GM18867 (cell line): ENCODE measurements at regions not wholly inside any gene's neighbourhood (a gene's known extent, or its start where the extent isn't known, plus 50 kb on each side); places are given as distances from the start of the nearest gene placed in this dataset.

Source experiments
- ATAC-seq: cut with Tn5 transposase; IDR thresholded peaks from one replicate; pipeline ENCODE4 v1.9.1; 2021; ENCODE audit warnings: mild to moderate bottlenecking, moderate library complexity; ENCODE audit not compliant: unreplicated experiment

- no peak for ATAC-seq
These were observed 97.0 kb upstream of the JAG1 start for GRCh38 chr20:10770753-10771152.

GRCh38 chr20:10771435-10772140, 97.8 kb upstream of the JAG1 start:
- ATAC-seq: no peak

- no peak for ATAC-seq
These were observed 100.7 kb upstream of the JAG1 start for GRCh38 chr20:10774357-10774943.

DNA sequence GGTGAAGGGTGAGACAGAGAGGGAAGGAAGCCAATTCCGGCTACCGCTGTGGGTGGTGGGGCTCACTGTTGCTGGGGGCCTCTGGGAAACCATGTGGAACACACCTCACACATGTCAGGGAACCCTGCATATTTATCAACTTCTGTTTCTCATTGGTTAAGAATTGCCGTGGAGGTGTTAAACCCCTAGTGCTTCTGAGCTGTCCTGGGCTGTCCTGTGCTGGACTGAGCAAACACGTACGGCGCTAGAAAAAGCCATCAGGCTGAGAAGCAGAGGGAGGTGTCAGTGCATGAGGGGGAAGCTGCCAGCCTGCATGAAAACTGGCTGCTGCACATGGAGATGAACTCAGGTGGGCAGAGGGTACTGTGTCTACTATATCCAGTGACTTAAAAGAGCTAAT, 103.9 kb upstream of the JAG1 start:
- ATAC-seq: no peak

GRCh38 chr20:10779911-10780310, 106.1 kb upstream of the JAG1 start:
- no peak for ATAC-seq

GRCh38 chr20:10780901-10781300, 107.1 kb upstream of the JAG1 start:
- no peak for ATAC-seq

- ATAC-seq: no peak
These were observed 107.7 kb upstream of the JAG1 start for GRCh38 chr20:10781526-10781925.

DNA sequence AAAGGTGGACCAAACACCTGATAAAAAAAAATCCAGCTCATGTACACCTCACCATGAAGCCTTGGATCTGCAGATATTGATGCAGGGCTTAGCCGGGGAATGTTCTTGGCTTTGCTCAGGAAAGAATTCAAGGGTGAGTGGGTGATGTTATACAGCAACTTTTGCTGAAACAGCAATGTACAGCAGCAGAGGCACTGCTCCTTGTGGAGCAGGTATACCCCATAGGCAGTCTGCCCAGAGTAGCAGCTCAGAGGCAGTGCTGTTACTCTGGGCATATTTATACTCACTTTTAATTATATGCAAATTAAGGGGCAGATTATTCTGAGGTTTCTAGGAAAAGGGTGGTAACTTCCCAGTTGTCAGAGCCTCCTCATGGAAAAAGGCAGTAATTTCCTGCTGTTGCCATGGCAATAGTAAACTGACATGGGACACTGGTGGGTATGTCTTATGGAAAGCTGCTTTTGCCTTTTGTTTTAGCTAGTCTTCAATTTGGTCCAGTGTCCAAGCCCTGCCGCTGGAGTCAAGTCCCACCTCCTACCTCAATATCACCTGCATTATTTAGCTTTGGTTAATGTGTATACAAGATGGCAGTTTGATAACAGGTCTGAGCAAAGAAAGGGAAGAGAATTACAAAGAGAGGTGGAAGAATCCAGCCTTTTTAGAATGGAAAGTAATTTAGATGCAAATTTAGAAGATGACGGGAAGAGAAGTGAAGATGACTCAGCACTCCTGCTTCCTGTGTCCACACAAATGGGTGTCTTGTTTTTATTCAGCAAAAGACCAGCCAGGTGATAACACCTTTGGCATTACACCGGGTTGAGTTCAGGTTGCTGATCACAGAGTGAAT, 110.1 kb upstream of the JAG1 start:
- ATAC-seq: no peak

GRCh38 chr20:10784554-10785183, 110.9 kb upstream of the JAG1 start:
- ATAC-seq: no peak

DNA sequence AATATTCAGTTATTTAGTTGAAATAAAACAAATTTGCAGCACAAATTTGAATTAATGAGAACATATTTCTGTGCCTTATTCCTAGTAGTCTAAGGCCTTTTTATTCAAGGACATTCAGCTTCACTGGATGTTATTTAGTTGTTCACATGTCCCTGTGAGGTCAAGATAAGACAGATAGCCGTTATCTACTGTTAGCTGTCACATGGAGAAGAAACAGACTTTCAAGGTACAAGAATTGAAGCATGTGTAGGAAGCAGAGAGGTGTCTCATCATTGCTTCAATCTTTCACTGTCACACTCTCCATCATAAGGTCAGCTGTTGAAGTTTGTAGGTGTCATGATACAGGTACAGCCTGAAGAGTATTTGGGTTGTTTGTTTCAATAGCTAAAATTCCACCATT, 112.9 kb upstream of the JAG1 start:
- ATAC-seq: no peak

- no peak for ATAC-seq
These were observed 114.3 kb upstream of the JAG1 start for GRCh38 chr20:10788055-10788454.

DNA sequence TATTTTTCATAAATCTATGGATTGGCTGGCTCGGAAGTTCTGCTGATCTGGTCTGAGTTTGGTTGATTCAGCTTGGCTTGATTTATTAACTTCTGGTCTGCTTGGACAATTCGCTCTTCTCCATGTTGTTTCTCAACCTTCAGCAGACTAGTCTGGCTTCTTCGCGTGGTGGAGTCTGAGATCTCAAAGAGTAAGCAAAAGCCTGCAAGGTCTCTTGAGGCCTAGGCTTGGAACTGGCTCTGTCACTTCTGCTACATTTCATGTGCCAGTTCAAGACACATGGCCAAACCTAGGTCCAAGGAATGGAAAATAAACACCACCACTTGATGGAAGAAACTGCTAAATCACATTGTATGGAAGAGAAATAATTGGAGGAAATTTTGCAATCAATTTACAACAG, 115.1 kb upstream of the JAG1 start:
- no peak for ATAC-seq

DNA sequence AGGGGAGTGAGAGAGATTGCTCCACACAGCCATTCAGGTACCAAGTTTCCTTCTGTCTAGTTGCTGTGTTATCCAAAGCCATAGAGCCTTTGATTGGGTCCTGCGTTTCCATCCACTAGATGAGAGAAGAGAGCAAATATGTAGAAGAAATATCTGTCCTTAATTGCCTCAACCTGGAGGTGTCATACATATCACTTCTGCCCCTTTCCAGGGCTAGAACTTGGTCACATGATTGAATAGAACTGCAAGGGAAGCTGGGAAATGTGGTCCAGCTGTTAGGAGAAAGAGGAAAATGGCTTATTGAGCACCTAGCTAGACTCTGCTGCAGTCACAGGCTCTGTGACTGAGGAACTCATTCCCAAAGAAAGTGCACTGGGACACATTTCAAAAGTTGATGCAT, 115.6 kb upstream of the JAG1 start:
- no peak for ATAC-seq

- ATAC-seq: no peak
These were observed 116.2 kb upstream of the JAG1 start for GRCh38 chr20:10790013-10790412.

GRCh38 chr20:10792291-10792690, 118.5 kb upstream of the JAG1 start:
- ATAC-seq: no peak

DNA sequence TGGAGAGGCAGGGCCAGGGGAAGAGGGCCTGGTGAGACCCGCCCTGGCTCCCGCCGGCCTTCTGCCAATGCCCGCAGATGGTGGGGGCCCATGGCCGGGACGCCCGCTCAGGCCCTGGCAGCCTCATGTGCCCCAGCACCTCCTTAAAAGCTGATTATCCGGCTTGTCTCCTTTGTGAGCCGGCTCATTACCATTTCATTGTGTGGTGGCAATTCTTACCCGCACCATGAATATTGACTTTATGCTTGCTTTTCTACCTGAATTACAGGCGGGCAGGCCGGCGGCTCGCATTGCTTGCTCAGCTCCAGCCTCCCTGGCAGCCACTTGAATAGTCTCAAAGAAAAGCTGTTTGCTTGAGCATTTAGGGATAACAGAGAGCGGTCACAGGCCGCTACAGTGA, 120.0 kb upstream of the JAG1 start:
- no peak for ATAC-seq

- no peak for ATAC-seq
These were observed 121.0 kb upstream of the JAG1 start for GRCh38 chr20:10794765-10795164.

GRCh38 chr20:10795286-10796026, 121.7 kb upstream of the JAG1 start:
- ATAC-seq: no peak

DNA sequence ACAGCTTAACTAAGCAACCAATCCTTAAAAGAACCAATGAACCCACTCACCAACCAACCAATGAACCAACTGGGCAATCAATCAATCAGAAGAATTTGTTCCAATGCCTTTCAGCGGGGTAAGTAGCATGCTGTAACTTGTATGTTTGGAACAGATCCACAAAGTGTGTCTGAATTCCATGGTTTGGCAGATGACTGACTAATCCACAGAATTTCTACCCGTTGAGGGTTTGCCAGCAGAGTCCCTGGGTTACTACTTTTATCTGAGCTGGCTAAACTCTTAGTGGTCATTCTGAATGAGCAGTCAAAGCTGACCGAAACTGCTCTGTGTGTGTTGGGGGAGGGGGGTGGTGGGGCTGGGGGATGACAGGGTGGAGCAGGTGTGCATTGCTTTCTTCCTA, 125.0 kb upstream of the JAG1 start:
- ATAC-seq: no peak

DNA sequence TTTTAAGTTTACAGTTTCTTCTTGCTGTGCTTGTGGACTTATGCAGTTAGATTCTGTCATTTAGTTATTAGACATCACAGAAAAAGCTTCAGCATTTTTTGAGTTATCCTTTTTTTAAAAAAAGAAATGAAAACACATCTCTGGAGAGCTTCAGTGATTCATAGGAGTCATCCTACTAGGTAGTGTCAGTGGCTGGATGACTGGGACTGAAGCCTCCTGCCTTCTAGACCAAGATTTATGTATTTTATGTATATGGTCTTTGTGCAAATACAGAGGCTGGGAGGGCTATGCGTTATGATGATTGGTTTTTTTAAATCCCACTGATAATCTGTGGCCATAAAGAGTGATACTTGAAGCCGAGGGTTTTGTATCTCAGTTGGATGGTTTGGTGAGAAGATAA, 125.9 kb upstream of the JAG1 start:
- ATAC-seq: no peak

- no peak for ATAC-seq
These were observed 126.5 kb upstream of the JAG1 start for GRCh38 chr20:10800288-10800687.
